ENCODE measurements at regions not wholly inside any gene's neighbourhood (a gene's known extent, or its start where the extent isn't known, plus 50 kb on each side); places are given as distances from the start of the nearest gene placed in this dataset.

- intact Hi-C loops (cut with micrococcal nuclease) = no loop called here
- TF ChIP-seq, protein P1, sequence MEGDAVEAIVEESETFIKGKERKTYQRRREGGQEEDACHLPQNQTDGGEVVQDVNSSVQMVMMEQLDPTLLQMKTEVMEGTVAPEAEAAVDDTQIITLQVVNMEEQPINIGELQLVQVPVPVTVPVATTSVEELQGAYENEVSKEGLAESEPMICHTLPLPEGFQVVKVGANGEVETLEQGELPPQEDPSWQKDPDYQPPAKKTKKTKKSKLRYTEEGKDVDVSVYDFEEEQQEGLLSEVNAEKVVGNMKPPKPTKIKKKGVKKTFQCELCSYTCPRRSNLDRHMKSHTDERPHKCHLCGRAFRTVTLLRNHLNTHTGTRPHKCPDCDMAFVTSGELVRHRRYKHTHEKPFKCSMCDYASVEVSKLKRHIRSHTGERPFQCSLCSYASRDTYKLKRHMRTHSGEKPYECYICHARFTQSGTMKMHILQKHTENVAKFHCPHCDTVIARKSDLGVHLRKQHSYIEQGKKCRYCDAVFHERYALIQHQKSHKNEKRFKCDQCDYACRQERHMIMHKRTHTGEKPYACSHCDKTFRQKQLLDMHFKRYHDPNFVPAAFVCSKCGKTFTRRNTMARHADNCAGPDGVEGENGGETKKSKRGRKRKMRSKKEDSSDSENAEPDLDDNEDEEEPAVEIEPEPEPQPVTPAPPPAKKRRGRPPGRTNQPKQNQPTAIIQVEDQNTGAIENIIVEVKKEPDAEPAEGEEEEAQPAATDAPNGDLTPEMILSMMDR (IDR thresholded peaks at IDR 0.05; ENCODE audit: borderline replicate concordance) = no peak
- Histone ChIP-seq H3K4me3 (no peak overlapping the region), H3K36me3 (no peaks in the 10 kb centered on the region), H3K9me3 (replicated peaks) (no peaks in the 10 kb centered on the region), H3K27me3 (ENCODE audit: low read depth) (no peaks in the 10 kb centered on the region), H3K4me1 (no peaks in the 10 kb centered on the region), H3K27ac (replicated peaks) (no peak overlapping the region)
- no peak for DNase-seq
These were observed 194.3 kb upstream of the SOX11 start for GRCh38 chr2:5497874-5498273.

DNA sequence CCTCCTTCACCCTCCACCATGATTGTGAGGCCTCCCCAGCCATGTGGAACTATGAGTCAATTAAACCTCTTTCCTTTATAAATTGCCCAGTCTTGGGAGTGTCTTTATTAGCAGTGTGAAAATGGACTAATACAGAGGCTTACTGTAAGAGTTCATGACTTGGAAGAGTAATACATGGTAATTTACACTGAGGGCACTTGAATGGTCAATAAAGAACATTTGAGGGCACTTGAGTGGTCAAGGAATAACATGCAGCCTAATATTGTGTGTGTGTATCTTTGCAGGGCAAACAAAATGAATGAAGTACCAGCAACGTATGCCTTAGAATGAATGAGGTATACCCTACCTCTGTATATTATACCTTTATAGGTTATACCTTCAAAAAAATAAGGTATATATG, 190.4 kb upstream of the SOX11 start:
- Histone ChIP-seq H3K4me3 (no peak overlapping the region), H3K4me1 (no peaks in the 10 kb centered on the region), H3K9me3 (replicated peaks) (no peaks in the 10 kb centered on the region), H3K27ac (replicated peaks) (no peak overlapping the region), H3K27me3 (ENCODE audit: low read depth) (no peaks in the 10 kb centered on the region), H3K36me3 (no peaks in the 10 kb centered on the region)
- no peak for DNase-seq
- intact Hi-C loops (cut with micrococcal nuclease) = no loop called here
- TF ChIP-seq, protein P1 (IDR thresholded peaks at IDR 0.05; ENCODE audit: borderline replicate concordance) = no peak

- H3K27ac ChIP-seq (replicated peaks) = no peak overlapping the region
- no peak overlapping the region for H3K4me3 ChIP-seq
- H3K4me1 ChIP-seq = no peaks in the 10 kb centered on the region
- no peaks in the 10 kb centered on the region for H3K9me3 ChIP-seq (replicated peaks)
- intact Hi-C loops (cut with micrococcal nuclease) = no loop called here
- H3K36me3 ChIP-seq = no peaks in the 10 kb centered on the region
- TF ChIP-seq, protein P1 (IDR thresholded peaks at IDR 0.05; ENCODE audit: borderline replicate concordance) = no peak
- DNase-seq = no peak
- H3K27me3 ChIP-seq (ENCODE audit: low read depth) = no peaks in the 10 kb centered on the region
These were observed 189.8 kb upstream of the SOX11 start for GRCh38 chr2:5502385-5502784.

DNA sequence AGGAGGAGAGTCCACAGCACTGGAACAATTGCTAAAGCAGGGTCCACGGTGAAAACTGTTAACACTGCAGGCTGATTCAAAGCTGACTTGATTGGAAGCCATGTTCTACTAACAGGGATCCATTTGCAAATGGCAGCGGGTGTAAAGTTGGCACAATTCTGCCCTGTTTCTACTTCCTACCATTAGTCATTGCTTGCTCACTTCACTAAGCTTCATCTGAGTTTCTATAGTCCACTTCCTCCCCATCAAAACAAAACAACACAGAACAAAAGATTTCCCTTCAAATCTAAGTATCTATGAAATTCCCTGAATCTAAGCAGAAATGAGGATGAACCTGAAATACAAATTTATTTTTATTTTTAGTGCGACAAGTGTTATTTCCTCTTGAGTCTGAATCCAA, 187.4 kb upstream of the SOX11 start:
- DNase-seq = no peak
- intact Hi-C loops (cut with micrococcal nuclease) = no loop called here
- Histone ChIP-seq H3K27ac (replicated peaks) (no peak overlapping the region), H3K4me1 (no peaks in the 10 kb centered on the region), H3K9me3 (replicated peaks) (no peaks in the 10 kb centered on the region), H3K27me3 (ENCODE audit: low read depth) (no peaks in the 10 kb centered on the region), H3K36me3 (no peaks in the 10 kb centered on the region), H3K4me3 (no peak overlapping the region)
- TF ChIP-seq, protein P1 (IDR thresholded peaks at IDR 0.05; ENCODE audit: borderline replicate concordance) = no peak

GRCh38 chr2:5507367-5507766, 184.8 kb upstream of the SOX11 start:
- intact Hi-C loops (cut with micrococcal nuclease) = no loop called here
- DNase-seq = no peak
- H3K27ac ChIP-seq (replicated peaks) = no peak overlapping the region
- H3K27me3 ChIP-seq (ENCODE audit: low read depth) = no peaks in the 10 kb centered on the region
- H3K4me1 ChIP-seq = no peaks in the 10 kb centered on the region
- no peaks in the 10 kb centered on the region for H3K9me3 ChIP-seq (replicated peaks)
- no peaks in the 10 kb centered on the region for H3K36me3 ChIP-seq
- TF ChIP-seq, protein P1 (IDR thresholded peaks at IDR 0.05; ENCODE audit: borderline replicate concordance) = no peak
- no peak overlapping the region for H3K4me3 ChIP-seq

GRCh38 chr2:5509362-5509761, 182.8 kb upstream of the SOX11 start:
- TF ChIP-seq, protein P1 (IDR thresholded peaks at IDR 0.05; ENCODE audit: borderline replicate concordance) = no peak
- intact Hi-C loops (cut with micrococcal nuclease) = no loop called here

More at GRCh38 chr2:5509362-5509761, 182.8 kb upstream of the SOX11 start:
- Histone ChIP-seq H3K36me3 (no peaks in the 10 kb centered on the region), H3K9me3 (replicated peaks) (no peaks in the 10 kb centered on the region), H3K27ac (replicated peaks) (no peak overlapping the region), H3K4me3 (no peak overlapping the region), H3K4me1 (no peaks in the 10 kb centered on the region), H3K27me3 (ENCODE audit: low read depth) (no peaks in the 10 kb centered on the region)
- no peak for DNase-seq

All from left ventricle myocardium inferior (tissue), 1 donor.